ENCODE measurements at regions not wholly inside any gene's neighbourhood (a gene's known extent, or its start where the extent isn't known, plus 50 kb on each side); places are given as distances from the start of the nearest gene placed in this dataset.
A peak's percentile ranks its signal among the peaks of the same experiment; 100 is the strongest.

- DNase-seq (ENCODE audit: low read depth in 2 of 2), result no peak
These were observed 61.4 kb downstream of the ZXDA start for GRCh38 chrX:57848857-57849256.

GRCh38 chrX:57822818-57823217, 87.4 kb downstream of the ZXDA start:
- no peak for DNase-seq (ENCODE audit: low read depth in 2 of 2)

GRCh38 chrX:57822398-57822797, 87.9 kb downstream of the ZXDA start:
- no peak for DNase-seq (ENCODE audit: low read depth in 2 of 2)

GRCh38 chrX:57821703-57822387, 88.4 kb downstream of the ZXDA start:
- peak in 1 of 2 donors; percentile 23 for DNase-seq (ENCODE audit: low read depth in 2 of 2)

GRCh38 chrX:57817302-57817701, 93.0 kb downstream of the ZXDA start:
- DNase-seq (ENCODE audit: low read depth in 2 of 2), result no peak

GRCh38 chrX:57772637-57773036, 92.6 kb upstream of the NLRP2B start:
- no peak for DNase-seq (ENCODE audit: low read depth in 2 of 2)

GRCh38 chrX:57771689-57772088, 91.6 kb upstream of the NLRP2B start:
- DNase-seq (ENCODE audit: low read depth in 2 of 2), result no peak

GRCh38 chrX:57752866-57753265, 72.8 kb upstream of the NLRP2B start:
- no peak for DNase-seq (ENCODE audit: low read depth in 2 of 2)

- DNase-seq (ENCODE audit: low read depth in 2 of 2), result no peak
These were observed 61.0 kb upstream of the NLRP2B start for GRCh38 chrX:57741107-57741506.

GRCh38 chrX:57737881-57738280, 57.8 kb upstream of the NLRP2B start:
- no peak for DNase-seq (ENCODE audit: low read depth in 2 of 2)
